Endothelial cell of umbilical vein (primary cell): ENCODE measurements at regions not wholly inside any gene's neighbourhood (a gene's known extent, or its start where the extent isn't known, plus 50 kb on each side); places are given as distances from the start of the nearest gene placed in this dataset.

Experiments used
- BruUV-seq: library from RNA; stranded (reverse); fragments of 400-500 nt; replicated peaks from 2 replicates; lab custom pipeline; 2021; lab: Mats Ljungman, UMichigan
- CTCF ChIA-PET: fragments of 300-600, 350-600 bp; sonication (Branson Sonifier 250); formaldehyde crosslinking; loops from one replicate; lab custom pipeline; 2021; ENCODE audit warnings: antibody characterized with exemption, inconsistent platforms; lab: Charles Lee
- POLR2A ChIA-PET: fragments of 300-600, 350-600 bp; sonication (Branson Sonifier 250); formaldehyde crosslinking; loops from one replicate; lab custom pipeline; 2021; ENCODE audit warnings: antibody characterized with exemption, inconsistent platforms; lab: Charles Lee
- DNase-seq: peaks from one replicate; pipeline ENCODE4 v3.0.0-alpha.2; 2011; ENCODE audit warnings: low read depth, low spot score
- FAIRE-seq: peaks from 2 replicates; lab custom pipeline; 2011; peaks lifted over from hg19 to GRCh38; lab: Jason Lieb, UNC
- H2AFZ ChIP-seq: 2 replicates; pipeline ENCODE4 v1.6.0; 2012; ENCODE audit warnings: low read depth, low read length, control low read depth, inconsistent platforms
- H3K27ac ChIP-seq: 2 replicates; pipeline ENCODE4 v1.5.1; 2011; ENCODE audit warnings: low read depth, mild to moderate bottlenecking, control low read depth, low read length, moderate library complexity; ENCODE audit not compliant: insufficient read depth
- H3K27me3 ChIP-seq, 2 experiments: 2 replicates each; pipeline versions ENCODE4 v1.6.0 to v1.6.1; 2011; ENCODE audit warnings: low read length in 2 of 2, mixed read lengths in 1 of 2; ENCODE audit not compliant: control insufficient read depth in 2 of 2, insufficient read depth in 2 of 2
- H3K36me3 ChIP-seq, 2 experiments: 2 replicates in 1 of 2; 3 replicates in 1 of 2; pipeline ENCODE4 v1.5.1; 2011; ENCODE audit warnings: low read length in 2 of 2, mild to moderate bottlenecking in 1 of 2, moderate library complexity in 1 of 2; ENCODE audit not compliant: control insufficient read depth in 2 of 2, insufficient read depth in 2 of 2; ENCODE audit errors: extremely low read depth in 1 of 2
- H3K4me1 ChIP-seq: 3 replicates; pipeline ENCODE4 v1.5.1; 2011; ENCODE audit warnings: mild to moderate bottlenecking, low read length; ENCODE audit not compliant: control insufficient read depth, insufficient read depth; ENCODE audit errors: extremely low read depth
- H3K4me2 ChIP-seq: 2 replicates; pipeline ENCODE4 v1.6.1; 2011; ENCODE audit warnings: low read length, control low read depth, mixed read lengths; ENCODE audit not compliant: insufficient read depth
- H3K4me3 ChIP-seq, 3 experiments: fragments of 200-600 bp in 1 of 3; sonication (generic), shearing (Covaris generic) in 1 of 3; replicated peaks in 1 of 3; 2 replicates each; pipeline ENCODE4 v1.5.1; 2011 to 2016; ENCODE audit warnings: control low read depth in 3 of 3, low read length in 3 of 3, mild to moderate bottlenecking in 2 of 3, inconsistent platforms in 1 of 3, low read depth in 1 of 3, moderate library complexity in 1 of 3; ENCODE audit not compliant: insufficient read depth in 1 of 3
- H3K79me2 ChIP-seq: 2 replicates; pipeline ENCODE4 v1.6.0; 2012; ENCODE audit warnings: low read length, inconsistent platforms; ENCODE audit not compliant: control insufficient read depth, insufficient read depth
- H3K9ac ChIP-seq: replicated peaks from 2 replicates; pipeline ENCODE3; 2011; ENCODE audit warnings: low read length, control low read depth; ENCODE audit not compliant: insufficient read depth; ENCODE audit errors: extremely low read depth
- H3K9me1 ChIP-seq: replicated peaks from 3 replicates; pipeline ENCODE4 v1.6.0; 2011; ENCODE audit warnings: mild to moderate bottlenecking, low read length; ENCODE audit not compliant: control insufficient read depth, insufficient read depth; ENCODE audit errors: extremely low read depth
- H3K9me3 ChIP-seq: replicated peaks from 2 replicates; pipeline ENCODE4 v1.5.1; 2012; ENCODE audit warnings: low read length, inconsistent platforms; ENCODE audit not compliant: control insufficient read depth, insufficient read depth
- H4K20me1 ChIP-seq: replicated peaks from 2 replicates; pipeline ENCODE3; 2011; ENCODE audit warnings: mild to moderate bottlenecking, low read length; ENCODE audit not compliant: control insufficient read depth, insufficient read depth; ENCODE audit errors: extremely low read depth
- EZH2 ChIP-seq: IDR thresholded peaks from 2 replicates; pipeline ENCODE4 v1.6.1; 2012; ENCODE audit warnings: borderline replicate concordance, low read depth, mild to moderate bottlenecking, moderate library complexity, low read length, inconsistent platforms; ENCODE audit not compliant: severe bottlenecking
- FOS ChIP-seq: IDR thresholded peaks from 2 replicates; pipeline ENCODE4 v1.6.1; 2011; ENCODE audit warnings: mild to moderate bottlenecking, low read length, moderate library complexity, borderline replicate concordance; ENCODE audit not compliant: insufficient read depth
- GATA2 ChIP-seq: IDR thresholded peaks from 2 replicates; pipeline ENCODE4 v1.7.0; 2011; ENCODE audit warnings: low read depth, mild to moderate bottlenecking, moderate library complexity, mixed read lengths, low read length; ENCODE audit not compliant: insufficient read length, insufficient read depth
- MYC ChIP-seq: IDR thresholded peaks from one replicate; pipeline ENCODE4 v1.6.1; 2011; ENCODE audit warnings: mild to moderate bottlenecking, low read depth, low read length
- POLR2A ChIP-seq: IDR thresholded peaks from 2 replicates; pipeline ENCODE4 v1.6.1; 2012; ENCODE audit warnings: low read depth, mild to moderate bottlenecking, control low read depth, low read length
- dilution Hi-C: fragments of 300-500 bp; cut with MboI; formaldehyde crosslinking; loops from one replicate; pipeline ENCODE4 v1.15.0; 2019; ENCODE audit warnings: low sequenced_read_pairs; ENCODE audit not compliant: extremely low pct_ligation_motif_present
- intact Hi-C: fragments of 100-400 bp; cut with micrococcal nuclease; formaldehyde crosslinking; loops from one replicate; pipeline ENCODE4 v1.10.0; 2022
- TF ChIP-seq, protein P1 (sequence below): IDR thresholded peaks from 2 replicates; pipeline ENCODE4 v1.6.1; 2011; ENCODE audit not compliant: insufficient read depth, insufficient read length
- TF ChIP-seq, protein P2 (sequence below), 2 donors: IDR thresholded peaks; 1 replicate in 1 of 2; 2 replicates in 1 of 2; pipeline ENCODE4 v1.5.1; 2011; ENCODE audit warnings: low read length in 2 of 2, mild to moderate bottlenecking in 2 of 2, moderate library complexity in 2 of 2, control low read depth in 1 of 2, inconsistent platforms in 1 of 2, low read depth in 1 of 2; ENCODE audit not compliant: insufficient read depth in 1 of 2; ENCODE audit errors: extremely low read depth in 1 of 2

DNA sequence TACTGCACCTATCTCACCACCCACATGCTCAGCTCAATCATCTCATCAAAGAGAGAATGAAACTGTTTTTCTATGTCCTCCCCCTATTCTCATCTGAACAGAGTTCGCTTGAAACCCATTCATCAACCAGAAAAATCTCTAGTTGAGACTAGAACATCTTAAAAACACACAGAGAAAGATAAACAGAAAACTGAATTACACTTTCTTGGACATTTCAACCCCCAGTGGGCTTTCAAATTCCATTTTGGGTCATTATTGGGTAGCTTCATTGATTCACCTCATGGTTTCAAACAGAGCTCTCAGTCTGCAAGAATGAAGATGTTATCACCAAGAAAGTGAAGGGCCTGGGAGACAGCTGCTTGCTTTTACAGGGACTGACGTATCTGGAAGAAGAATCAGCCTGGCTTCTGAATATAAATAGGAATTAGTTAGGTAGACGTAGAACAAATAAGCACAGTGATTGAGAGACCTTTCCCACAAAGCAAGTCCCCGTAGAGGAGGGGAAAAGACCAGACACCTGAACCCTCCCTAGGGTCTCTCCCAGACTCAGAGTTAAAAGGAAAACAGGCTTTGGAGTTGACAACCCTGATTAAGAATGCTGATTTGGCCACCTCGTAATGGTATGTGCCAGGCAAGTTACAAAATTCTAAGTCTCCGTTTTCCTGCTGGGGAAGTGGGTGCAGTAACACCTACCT, 155.7 kb downstream of the BBOX1 start:
- CTCF ChIA-PET = interaction anchor here (0.5 to 1.5 kb wide), 4 partner anchors 12 to 328 kb away, joined by 3 to 8 read pairs (median 7); no protein-coding TSS in a partner anchor
- H3K9ac ChIP-seq = no peak overlapping the region
- no peaks in the 10 kb centered on the region for H3K4me1 ChIP-seq
- H3K27ac ChIP-seq = no peak overlapping the region
- no peak for DNase-seq
- no peaks in the 10 kb centered on the region for H3K9me3 ChIP-seq
- H4K20me1 ChIP-seq = no peaks in the 10 kb centered on the region
- no peaks in the 10 kb centered on the region for H3K9me1 ChIP-seq
- H3K4me2 ChIP-seq = no peak overlapping the region
- TF ChIP-seq POLR2A = no peak
- TF ChIP-seq FOS = no peak
- TF ChIP-seq, protein P1, sequence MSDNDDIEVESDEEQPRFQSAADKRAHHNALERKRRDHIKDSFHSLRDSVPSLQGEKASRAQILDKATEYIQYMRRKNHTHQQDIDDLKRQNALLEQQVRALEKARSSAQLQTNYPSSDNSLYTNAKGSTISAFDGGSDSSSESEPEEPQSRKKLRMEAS = no peak
- TF ChIP-seq, protein P2, sequence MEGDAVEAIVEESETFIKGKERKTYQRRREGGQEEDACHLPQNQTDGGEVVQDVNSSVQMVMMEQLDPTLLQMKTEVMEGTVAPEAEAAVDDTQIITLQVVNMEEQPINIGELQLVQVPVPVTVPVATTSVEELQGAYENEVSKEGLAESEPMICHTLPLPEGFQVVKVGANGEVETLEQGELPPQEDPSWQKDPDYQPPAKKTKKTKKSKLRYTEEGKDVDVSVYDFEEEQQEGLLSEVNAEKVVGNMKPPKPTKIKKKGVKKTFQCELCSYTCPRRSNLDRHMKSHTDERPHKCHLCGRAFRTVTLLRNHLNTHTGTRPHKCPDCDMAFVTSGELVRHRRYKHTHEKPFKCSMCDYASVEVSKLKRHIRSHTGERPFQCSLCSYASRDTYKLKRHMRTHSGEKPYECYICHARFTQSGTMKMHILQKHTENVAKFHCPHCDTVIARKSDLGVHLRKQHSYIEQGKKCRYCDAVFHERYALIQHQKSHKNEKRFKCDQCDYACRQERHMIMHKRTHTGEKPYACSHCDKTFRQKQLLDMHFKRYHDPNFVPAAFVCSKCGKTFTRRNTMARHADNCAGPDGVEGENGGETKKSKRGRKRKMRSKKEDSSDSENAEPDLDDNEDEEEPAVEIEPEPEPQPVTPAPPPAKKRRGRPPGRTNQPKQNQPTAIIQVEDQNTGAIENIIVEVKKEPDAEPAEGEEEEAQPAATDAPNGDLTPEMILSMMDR (IDR thresholded peaks at IDR 0.05; ENCODE audit: extremely low read depth in 1 of 2, insufficient read depth in 1 of 2, low read depth in 1 of 2, low read length in 2 of 2) = no peak
- peaks cover 15 to 56% of the 10 kb centered on the region in 2 experiments for H3K27me3 ChIP-seq
- no TSS peak for BruUV-seq
- no peaks in the 10 kb centered on the region for H3K79me2 ChIP-seq
- H3K36me3 ChIP-seq = no peaks in the 10 kb centered on the region
- intact Hi-C loops (no loop called here), dilution Hi-C loops (loop anchor here (25.0 kb wide), 1 partner anchor 291 kb away; no protein-coding TSS in a partner anchor)
- H2AFZ ChIP-seq = no peak overlapping the region
- POLR2A ChIA-PET = no interaction called here
- no peak overlapping the region for H3K4me3 ChIP-seq
- FAIRE-seq = no peak

DNA sequence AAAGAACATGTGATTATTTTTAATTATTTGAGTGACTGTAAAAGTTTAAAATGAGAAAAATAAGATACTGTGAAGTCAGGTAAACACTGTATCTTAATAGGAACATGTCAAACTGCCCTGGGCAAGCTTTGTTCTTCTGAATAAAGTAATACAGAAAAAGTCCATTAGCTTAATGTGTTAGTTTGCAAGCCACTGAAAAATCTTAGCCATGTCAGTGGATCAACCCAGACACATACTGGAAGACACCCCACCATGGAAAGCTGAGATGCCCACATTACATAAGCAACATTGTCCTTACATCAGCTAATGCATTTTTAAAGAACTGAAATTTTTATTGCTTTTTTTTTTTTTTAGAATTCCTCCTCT, 155.2 kb downstream of the BBOX1 start:
- peaks cover 15 to 54% of the 10 kb centered on the region in 2 experiments for H3K27me3 ChIP-seq
- H3K9me1 ChIP-seq = no peaks in the 10 kb centered on the region
- H3K9ac ChIP-seq = no peak overlapping the region
- no peak overlapping the region for H2AFZ ChIP-seq
- ChIA-PET CTCF (interaction anchor here (1.3 to 1.5 kb wide), 3 partner anchors 12 to 290 kb away, joined by 7 to 8 read pairs (median 7); no protein-coding TSS in a partner anchor), POLR2A (no interaction called here)
- no peak overlapping the region for H3K27ac ChIP-seq
- FAIRE-seq = no peak
- no peak overlapping the region for H3K4me2 ChIP-seq
- no peaks in the 10 kb centered on the region for H3K9me3 ChIP-seq
- TF ChIP-seq EZH2 (no peak), MYC (no peak), GATA2 (no peak), POLR2A (no peak)
- TF ChIP-seq, protein P2 (IDR thresholded peaks at IDR 0.05; ENCODE audit: extremely low read depth in 1 of 2, insufficient read depth in 1 of 2, low read depth in 1 of 2, low read length in 2 of 2) = no peak
- TF ChIP-seq, protein P1 = no peak
- BruUV-seq = no TSS peak
- DNase-seq = no peak
- intact Hi-C loops = no loop called here
- H4K20me1 ChIP-seq = no peaks in the 10 kb centered on the region
- no peaks in the 10 kb centered on the region for H3K4me1 ChIP-seq
- dilution Hi-C loops = loop anchor here (25.0 kb wide), 1 partner anchor 291 kb away; no protein-coding TSS in a partner anchor
- no peaks in the 10 kb centered on the region for H3K36me3 ChIP-seq
- H3K4me3 ChIP-seq = no peak overlapping the region
- H3K79me2 ChIP-seq = no peaks in the 10 kb centered on the region
